OCI-LY7 (cell line): ENCODE measurements at regions not wholly inside any gene's neighbourhood (a gene's known extent, or its start where the extent isn't known, plus 50 kb on each side); places are given as distances from the start of the nearest gene placed in this dataset.

Experiments used
- EZH2phosphoT487 ChIP-seq: fragments of 200-600 bp; sonication (generic); IDR thresholded peaks from 2 replicates; pipeline ENCODE4 v1.6.1; 2018; ENCODE audit warnings: low read depth, borderline replicate concordance, mild to moderate bottlenecking, mixed run types, antibody characterized with exemption, low read length, moderate library complexity, mixed read lengths
- TF ChIP-seq, protein P1 (sequence below): fragments of 200-600 bp; sonication (generic); conservative IDR thresholded peaks from 2 replicates; pipeline ENCODE4 v1.5.1; 2014; ENCODE audit warnings: mild to moderate bottlenecking, antibody characterized with exemption, low read length, moderate library complexity, mixed read lengths

DNA sequence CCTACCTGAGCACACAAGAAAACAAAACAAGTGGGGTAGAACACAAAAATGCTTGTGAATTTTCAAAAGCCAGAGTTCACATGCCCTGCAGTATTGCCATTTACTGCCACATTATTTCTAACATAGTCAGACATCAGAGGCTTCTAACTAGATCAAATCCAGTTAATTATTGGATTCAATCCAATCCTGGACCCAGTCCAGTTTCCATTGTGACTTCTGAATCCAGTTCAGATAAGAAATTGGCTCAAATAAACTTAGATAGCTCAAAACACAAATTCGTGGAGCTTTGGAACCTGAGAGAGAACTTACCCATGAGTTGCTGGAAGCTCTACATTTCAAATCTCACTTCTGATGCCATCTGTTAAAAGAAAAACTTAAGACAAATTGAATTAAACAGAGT is 85.2 kb upstream of the ANKEF1 start:
- TF ChIP-seq, protein P1, sequence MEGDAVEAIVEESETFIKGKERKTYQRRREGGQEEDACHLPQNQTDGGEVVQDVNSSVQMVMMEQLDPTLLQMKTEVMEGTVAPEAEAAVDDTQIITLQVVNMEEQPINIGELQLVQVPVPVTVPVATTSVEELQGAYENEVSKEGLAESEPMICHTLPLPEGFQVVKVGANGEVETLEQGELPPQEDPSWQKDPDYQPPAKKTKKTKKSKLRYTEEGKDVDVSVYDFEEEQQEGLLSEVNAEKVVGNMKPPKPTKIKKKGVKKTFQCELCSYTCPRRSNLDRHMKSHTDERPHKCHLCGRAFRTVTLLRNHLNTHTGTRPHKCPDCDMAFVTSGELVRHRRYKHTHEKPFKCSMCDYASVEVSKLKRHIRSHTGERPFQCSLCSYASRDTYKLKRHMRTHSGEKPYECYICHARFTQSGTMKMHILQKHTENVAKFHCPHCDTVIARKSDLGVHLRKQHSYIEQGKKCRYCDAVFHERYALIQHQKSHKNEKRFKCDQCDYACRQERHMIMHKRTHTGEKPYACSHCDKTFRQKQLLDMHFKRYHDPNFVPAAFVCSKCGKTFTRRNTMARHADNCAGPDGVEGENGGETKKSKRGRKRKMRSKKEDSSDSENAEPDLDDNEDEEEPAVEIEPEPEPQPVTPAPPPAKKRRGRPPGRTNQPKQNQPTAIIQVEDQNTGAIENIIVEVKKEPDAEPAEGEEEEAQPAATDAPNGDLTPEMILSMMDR, result no peak
- no peak for TF ChIP-seq EZH2phosphoT487
